Sigmoid colon (tissue), 6 donors: ENCODE measurements at regions not wholly inside any gene's neighbourhood (a gene's known extent, or its start where the extent isn't known, plus 50 kb on each side); places are given as distances from the start of the nearest gene placed in this dataset.

Source experiments
- DNase-seq: peaks from one replicate; pipeline ENCODE4 v3.0.0-alpha.2; 2019
- H3K27ac ChIP-seq, 4 donors: fragments of 200-600 bp; sonication (generic); one replicate each; pipeline ENCODE4 v1.5.1; 2016 to 2019; ENCODE audit warnings: mild to moderate bottlenecking in 1 of 4
- H3K27me3 ChIP-seq, 3 donors: fragments of 200-600 bp; sonication (generic); one replicate each; pipeline ENCODE4 v1.5.1; 2019; ENCODE audit warnings: mild to moderate bottlenecking in 1 of 3
- H3K36me3 ChIP-seq, 4 donors: fragments of 200-600 bp; sonication (generic); one replicate each; pipeline ENCODE4 v1.5.1; 2016 to 2019
- H3K4me1 ChIP-seq, 4 donors: fragments of 200-600 bp; sonication (generic); one replicate each; pipeline ENCODE4 v1.5.1; 2017 to 2019
- H3K4me3 ChIP-seq, 4 donors: fragments of 200-600 bp; sonication (generic); one replicate each; pipeline ENCODE4 v1.5.1; 2017 to 2019; ENCODE audit warnings: mild to moderate bottlenecking in 2 of 4, moderate library complexity in 1 of 4
- H3K9me3 ChIP-seq, 4 donors: fragments of 200-600 bp in 3 of 4; sonication (generic) in 3 of 4; one replicate each; pipeline versions ENCODE4 v1.5.1 to v1.6.1; 2013 to 2019
- CTCF ChIP-seq, 4 experiments: fragments of 450-650 bp in 3 of 4; fragments of 200-600 bp in 1 of 4; IDR thresholded peaks; one replicate each; pipeline ENCODE4 v1.5.1; 2016 to 2019; ENCODE audit warnings: antibody characterized with exemption in 4 of 4, mild to moderate bottlenecking in 3 of 4, moderate library complexity in 2 of 4
- EP300 ChIP-seq, 4 donors: sonication (generic); formaldehyde crosslinking; IDR thresholded peaks; one replicate each; pipeline ENCODE4 v1.6.1; 2017; ENCODE audit warnings: antibody characterized with exemption in 4 of 4
- POLR2A ChIP-seq, 2 donors: fragments of 450-650 bp; IDR thresholded peaks; one replicate each; pipeline ENCODE4 v1.6.1; 2016; ENCODE audit warnings: antibody characterized with exemption in 2 of 2, mild to moderate bottlenecking in 2 of 2, moderate library complexity in 2 of 2
- POLR2AphosphoS5 ChIP-seq, 4 donors: sonication (generic); formaldehyde crosslinking; IDR thresholded peaks; one replicate each; pipeline ENCODE4 v1.6.1; 2017; ENCODE audit warnings: antibody characterized with exemption in 4 of 4
- WGBS, 2 donors: extraction: QIAGEN DNeasy Blood & Tissue Kit; methylation state at CpG; one replicate each; pipeline ENCODE4 v1.1.7; 2013; 5-methylcytosine and 5-hydroxymethylcytosine counted together
- intact Hi-C: fragments of 100-400 bp; cut with DNase I; formaldehyde crosslinking; loops from one replicate; pipeline ENCODE4 v1.15.1; 2023
- donor health status: healthy with polysubstance abuse.
- donor health status: healthy.

GRCh38 chr6:113564371-113565171 lies 292.6 kb upstream of the MARCKS start:
- no peaks in the 10 kb centered on the region for H3K36me3 ChIP-seq
- peaks cover 2 to 21% (median 16%) of the 10 kb centered on the region in 4 donors for H3K4me1 ChIP-seq
- peak overlapping the region; percentile 76 to 91 (median 88) for H3K27ac ChIP-seq
- no peaks in the 10 kb centered on the region for H3K27me3 ChIP-seq
- TF ChIP-seq POLR2A (IDR thresholded peaks at IDR 0.05) (peak; percentile 20 to 21), CTCF (IDR thresholded peaks at IDR 0.05) (peak in 3 of 4 experiments; percentile 19 to 23 (median 20)), EP300 (IDR thresholded peaks at IDR 0.05) (peak; percentile 85 to 99 (median 94)), POLR2AphosphoS5 (IDR thresholded peaks at IDR 0.05) (peak; percentile 96 to 99 (median 98))
- H3K9me3 ChIP-seq: no peaks in the 10 kb centered on the region
- intact Hi-C loops: loop anchor here (1.0 to 10.0 kb wide), 5 partner anchors 32 to 294 kb away; no protein-coding TSS in a partner anchor
- WGBS, 2 donors: 47 to 77% methylated on average over 22 of the region's 22 CpGs
- peak overlapping the region; percentile 19 to 44 (median 42) for H3K4me3 ChIP-seq
- peak; percentile 97 for DNase-seq

- WGBS, 2 donors: 71 to 77% methylated on average over 10 of the region's 10 CpGs
- no peaks in the 10 kb centered on the region for H3K36me3 ChIP-seq
- peak overlapping the region; percentile 76 to 91 (median 88) for H3K27ac ChIP-seq
- no peak for DNase-seq
- no peaks in the 10 kb centered on the region for H3K9me3 ChIP-seq
- intact Hi-C loops: loop anchor here (1.0 to 10.0 kb wide), 5 partner anchors 31 to 293 kb away; no protein-coding TSS in a partner anchor
- no peak for TF ChIP-seq EP300 (IDR thresholded peaks at IDR 0.05)
- TF ChIP-seq POLR2A (IDR thresholded peaks at IDR 0.05): no peak
- no peak for TF ChIP-seq POLR2AphosphoS5 (IDR thresholded peaks at IDR 0.05)
- TF ChIP-seq CTCF (IDR thresholded peaks at IDR 0.05): no peak
- peaks cover 2 to 24% (median 20%) of the 10 kb centered on the region in 4 donors for H3K4me1 ChIP-seq
- no peaks in the 10 kb centered on the region for H3K27me3 ChIP-seq
- H3K4me3 ChIP-seq: peak overlapping the region; percentile 19 to 44 (median 42)
These were observed 291.8 kb upstream of the MARCKS start for GRCh38 chr6:113565306-113565705.

- H3K4me3 ChIP-seq: no peak overlapping the region
- H3K36me3 ChIP-seq: no peaks in the 10 kb centered on the region
- intact Hi-C loops: no loop called here
- no peaks in the 10 kb centered on the region for H3K27me3 ChIP-seq
- no peak overlapping the region for H3K27ac ChIP-seq
- H3K9me3 ChIP-seq: no peaks in the 10 kb centered on the region
- no peak for DNase-seq
- no peak for TF ChIP-seq CTCF (IDR thresholded peaks at IDR 0.05)
- no peak for TF ChIP-seq POLR2AphosphoS5 (IDR thresholded peaks at IDR 0.05)
- TF ChIP-seq POLR2A (IDR thresholded peaks at IDR 0.05): no peak
- TF ChIP-seq EP300 (IDR thresholded peaks at IDR 0.05): no peak
- H3K4me1 ChIP-seq: peaks cover 0 to 31% (median 20%) of the 10 kb centered on the region in 4 donors
These were observed 287.0 kb upstream of the MARCKS start for GRCh38 chr6:113570161-113570560.

- Histone ChIP-seq H3K27me3 (no peaks in the 10 kb centered on the region), H3K9me3 (no peaks in the 10 kb centered on the region), H3K36me3 (no peaks in the 10 kb centered on the region), H3K27ac (no peak overlapping the region), H3K4me3 (no peak overlapping the region), H3K4me1 (peaks cover 0 to 26% (median 15%) of the 10 kb centered on the region in 4 donors)
- DNase-seq: no peak
- TF ChIP-seq POLR2AphosphoS5 (IDR thresholded peaks at IDR 0.05) (no peak), POLR2A (IDR thresholded peaks at IDR 0.05) (no peak)
- intact Hi-C loops: no loop called here
- 60 to 81% methylated on average over 3 of the region's 3 CpGs for WGBS, 2 donors
These were observed 286.5 kb upstream of the MARCKS start for GRCh38 chr6:113570641-113571040.

- peaks cover 0 to 22% (median 15%) of the 10 kb centered on the region in 4 donors for H3K4me1 ChIP-seq
- no peaks in the 10 kb centered on the region for H3K27me3 ChIP-seq
- no peak overlapping the region for H3K4me3 ChIP-seq
- WGBS, 2 donors: 7 to 54% methylated on average over 4 of the region's 4 CpGs
- no peak overlapping the region for H3K27ac ChIP-seq
- TF ChIP-seq POLR2AphosphoS5 (IDR thresholded peaks at IDR 0.05) (no peak), CTCF (IDR thresholded peaks at IDR 0.05) (no peak), EP300 (IDR thresholded peaks at IDR 0.05) (no peak), POLR2A (IDR thresholded peaks at IDR 0.05) (no peak)
- no peaks in the 10 kb centered on the region for H3K36me3 ChIP-seq
- no peaks in the 10 kb centered on the region for H3K9me3 ChIP-seq
- no peak for DNase-seq
- intact Hi-C loops: no loop called here
These were observed 283.0 kb upstream of the MARCKS start for GRCh38 chr6:113574147-113574546.
